K562 (cell line): ENCODE measurements at regions not wholly inside any gene's neighbourhood (a gene's known extent, or its start where the extent isn't known, plus 50 kb on each side); places are given as distances from the start of the nearest gene placed in this dataset.

Experiments
- CBX2 ChIP-seq: fragments of 200-600 bp; sonication (generic); IDR thresholded peaks from one replicate; pipeline ENCODE4 v1.6.1; 2012; ENCODE audit warnings: mild to moderate bottlenecking, low read length, inconsistent platforms; ENCODE audit not compliant: insufficient read depth, poor library complexity, severe bottlenecking
- CEBPZ ChIP-seq: fragments of 150-350 bp; IDR thresholded peaks from 2 replicates; pipeline ENCODE4 v1.6.1; 2014; ENCODE audit warnings: low read depth, mild to moderate bottlenecking, low read length, borderline replicate concordance
- ETV5 ChIP-seq: sonication (generic); formaldehyde crosslinking; IDR thresholded peaks from 2 replicates; pipeline ENCODE4 v1.4.0; 2020; ENCODE audit warnings: low read depth, mild to moderate bottlenecking, missing genetic modification reagents
- GABPB1 ChIP-seq: sonication (generic); formaldehyde crosslinking; IDR thresholded peaks from 2 replicates; pipeline ENCODE4 v1.8.0; 2022; ENCODE audit warnings: mild to moderate bottlenecking, missing genetic modification reagents
- HEY1 ChIP-seq: fragments of 250-450 bp; sonication (Bioruptor Pico); IDR thresholded peaks from 2 replicates; pipeline ENCODE4 v1.5.0; 2020; ENCODE audit warnings: mild to moderate bottlenecking, moderate library complexity, borderline replicate concordance
- LARP7 ChIP-seq: fragments of 450-650 bp; IDR thresholded peaks from 2 replicates; pipeline ENCODE4 v1.6.1; 2016
- MAFK ChIP-seq: IDR thresholded peaks from 2 replicates; pipeline ENCODE4 v1.6.1; 2011; ENCODE audit warnings: low read length, improper control_type of control experiment
- MIER1 ChIP-seq: fragments of 450-650 bp; IDR thresholded peaks from 2 replicates; pipeline ENCODE4 v1.6.1; 2016; ENCODE audit warnings: antibody characterized with exemption, mild to moderate bottlenecking, low read depth
- NCOA4 ChIP-seq: fragments of 450-650 bp; IDR thresholded peaks from 2 replicates; pipeline ENCODE4 v1.6.1; 2018; ENCODE audit warnings: mild to moderate bottlenecking; ENCODE audit not compliant: partially characterized antibody
- NFATC3 ChIP-seq: fragments of 450-650 bp; IDR thresholded peaks from 2 replicates; pipeline ENCODE4 v1.6.1; 2017; ENCODE audit warnings: mild to moderate bottlenecking
- POLR2H ChIP-seq: IDR thresholded peaks from 2 replicates; pipeline ENCODE4 v1.6.1; 2016; ENCODE audit warnings: missing genetic modification characterization, low read depth, mild to moderate bottlenecking, control low read depth, missing compliant biosample characterization, moderate library complexity
- RAD51 ChIP-seq: fragments of 450-650 bp; IDR thresholded peaks from 2 replicates; pipeline ENCODE4 v1.7.1; 2016; ENCODE audit warnings: low read depth, mild to moderate bottlenecking, borderline replicate concordance
- TBP ChIP-seq: optimal IDR thresholded peaks from 2 replicates; pipeline ENCODE3; 2011; ENCODE audit warnings: low read depth, low read length, improper control_type of control experiment
- ZBTB17 ChIP-seq: fragments of 450-650 bp; formaldehyde crosslinking; IDR thresholded peaks from 2 replicates; pipeline ENCODE4 v1.4.0; 2020; ENCODE audit warnings: mild to moderate bottlenecking
- ZNF589 ChIP-seq: fragments of 200-800 bp; sonication (Bioruptor generic); IDR thresholded peaks from 2 replicates; pipeline ENCODE4 v1.6.1; 2016; ENCODE audit warnings: low read depth, missing genetic modification characterization, missing compliant biosample characterization
- TF ChIP-seq, protein P1 (sequence below): fragments of 250-450 bp; sonication (Bioruptor Pico); IDR thresholded peaks from 2 replicates; pipeline ENCODE4 v1.4.0; 2020; ENCODE audit warnings: mild to moderate bottlenecking, moderate library complexity, borderline replicate concordance
- TF ChIP-seq, protein P2 (sequence below): fragments of 250-450 bp; sonication (Bioruptor Pico); IDR thresholded peaks from 2 replicates; pipeline ENCODE4 v1.8.0; 2021; ENCODE audit warnings: moderate library complexity, mild to moderate bottlenecking, inconsistent platforms
- TF ChIP-seq, protein P3 (sequence below): IDR thresholded peaks from 2 replicates; pipeline ENCODE4 v1.6.1; 2011; ENCODE audit warnings: borderline replicate concordance, low read depth, mild to moderate bottlenecking, moderate library complexity, low read length; ENCODE audit not compliant: insufficient read depth, poor library complexity, severe bottlenecking

DNA sequence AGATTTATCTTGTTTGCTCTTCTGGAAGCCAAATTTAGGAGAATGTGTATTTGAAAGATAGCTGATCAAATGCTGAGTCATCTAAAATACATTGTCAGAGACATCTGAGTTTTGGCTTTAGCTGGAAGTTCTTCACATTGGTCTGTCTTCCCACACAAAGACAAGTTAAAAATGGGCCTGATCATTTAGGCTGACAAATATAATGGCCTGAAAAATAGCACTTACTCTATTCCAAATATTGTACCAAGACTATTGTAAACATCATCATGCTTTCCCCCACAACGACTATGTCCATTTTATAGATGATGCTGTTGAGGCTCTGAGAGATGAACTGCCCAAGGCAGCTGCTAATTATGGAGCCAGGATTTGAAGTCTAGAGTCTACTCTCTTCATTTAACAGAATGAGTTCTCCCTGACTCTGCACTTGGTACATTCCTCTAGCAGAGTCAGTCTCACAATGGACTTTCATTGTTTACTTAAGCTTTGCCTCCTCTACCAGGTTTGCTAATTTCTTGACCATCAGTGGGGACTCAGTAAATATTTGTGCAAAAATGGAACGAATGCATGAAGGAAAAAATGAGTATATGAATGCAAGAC, 619.4 kb upstream of the KLF4 start (continued):
- TF ChIP-seq ZNF589 (CRISPR knock-in tag) (0 out of 2 replicates have a peak, but pooled peaks have one; percentile 61), CEBPZ (no peak), NFATC3 (0 out of 2 replicates have a peak, but pooled peaks have one; percentile 65), POLR2H (tag) (no peak), TBP (no peak), LARP7 (no peak), HEY1 (no peak), NCOA4 (peak; percentile 49), ETV5 (CRISPR knock-in tag) (no peak), RAD51 (no peak), ZBTB17 (CRISPR knock-in tag) (no peak), GABPB1 (CRISPR knock-in tag) (no peak), MAFK (peak; percentile 100), MIER1 (no peak), CBX2 (no peak)
- TF ChIP-seq, protein P1, sequence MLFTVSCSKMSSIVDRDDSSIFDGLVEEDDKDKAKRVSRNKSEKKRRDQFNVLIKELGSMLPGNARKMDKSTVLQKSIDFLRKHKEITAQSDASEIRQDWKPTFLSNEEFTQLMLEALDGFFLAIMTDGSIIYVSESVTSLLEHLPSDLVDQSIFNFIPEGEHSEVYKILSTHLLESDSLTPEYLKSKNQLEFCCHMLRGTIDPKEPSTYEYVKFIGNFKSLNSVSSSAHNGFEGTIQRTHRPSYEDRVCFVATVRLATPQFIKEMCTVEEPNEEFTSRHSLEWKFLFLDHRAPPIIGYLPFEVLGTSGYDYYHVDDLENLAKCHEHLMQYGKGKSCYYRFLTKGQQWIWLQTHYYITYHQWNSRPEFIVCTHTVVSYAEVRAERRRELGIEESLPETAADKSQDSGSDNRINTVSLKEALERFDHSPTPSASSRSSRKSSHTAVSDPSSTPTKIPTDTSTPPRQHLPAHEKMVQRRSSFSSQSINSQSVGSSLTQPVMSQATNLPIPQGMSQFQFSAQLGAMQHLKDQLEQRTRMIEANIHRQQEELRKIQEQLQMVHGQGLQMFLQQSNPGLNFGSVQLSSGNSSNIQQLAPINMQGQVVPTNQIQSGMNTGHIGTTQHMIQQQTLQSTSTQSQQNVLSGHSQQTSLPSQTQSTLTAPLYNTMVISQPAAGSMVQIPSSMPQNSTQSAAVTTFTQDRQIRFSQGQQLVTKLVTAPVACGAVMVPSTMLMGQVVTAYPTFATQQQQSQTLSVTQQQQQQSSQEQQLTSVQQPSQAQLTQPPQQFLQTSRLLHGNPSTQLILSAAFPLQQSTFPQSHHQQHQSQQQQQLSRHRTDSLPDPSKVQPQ (CRISPR knock-in tag) = no peak
- TF ChIP-seq, protein P2, sequence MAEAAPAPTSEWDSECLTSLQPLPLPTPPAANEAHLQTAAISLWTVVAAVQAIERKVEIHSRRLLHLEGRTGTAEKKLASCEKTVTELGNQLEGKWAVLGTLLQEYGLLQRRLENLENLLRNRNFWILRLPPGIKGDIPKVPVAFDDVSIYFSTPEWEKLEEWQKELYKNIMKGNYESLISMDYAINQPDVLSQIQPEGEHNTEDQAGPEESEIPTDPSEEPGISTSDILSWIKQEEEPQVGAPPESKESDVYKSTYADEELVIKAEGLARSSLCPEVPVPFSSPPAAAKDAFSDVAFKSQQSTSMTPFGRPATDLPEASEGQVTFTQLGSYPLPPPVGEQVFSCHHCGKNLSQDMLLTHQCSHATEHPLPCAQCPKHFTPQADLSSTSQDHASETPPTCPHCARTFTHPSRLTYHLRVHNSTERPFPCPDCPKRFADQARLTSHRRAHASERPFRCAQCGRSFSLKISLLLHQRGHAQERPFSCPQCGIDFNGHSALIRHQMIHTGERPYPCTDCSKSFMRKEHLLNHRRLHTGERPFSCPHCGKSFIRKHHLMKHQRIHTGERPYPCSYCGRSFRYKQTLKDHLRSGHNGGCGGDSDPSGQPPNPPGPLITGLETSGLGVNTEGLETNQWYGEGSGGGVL (CRISPR knock-in tag) = no peak
- TF ChIP-seq, protein P3, sequence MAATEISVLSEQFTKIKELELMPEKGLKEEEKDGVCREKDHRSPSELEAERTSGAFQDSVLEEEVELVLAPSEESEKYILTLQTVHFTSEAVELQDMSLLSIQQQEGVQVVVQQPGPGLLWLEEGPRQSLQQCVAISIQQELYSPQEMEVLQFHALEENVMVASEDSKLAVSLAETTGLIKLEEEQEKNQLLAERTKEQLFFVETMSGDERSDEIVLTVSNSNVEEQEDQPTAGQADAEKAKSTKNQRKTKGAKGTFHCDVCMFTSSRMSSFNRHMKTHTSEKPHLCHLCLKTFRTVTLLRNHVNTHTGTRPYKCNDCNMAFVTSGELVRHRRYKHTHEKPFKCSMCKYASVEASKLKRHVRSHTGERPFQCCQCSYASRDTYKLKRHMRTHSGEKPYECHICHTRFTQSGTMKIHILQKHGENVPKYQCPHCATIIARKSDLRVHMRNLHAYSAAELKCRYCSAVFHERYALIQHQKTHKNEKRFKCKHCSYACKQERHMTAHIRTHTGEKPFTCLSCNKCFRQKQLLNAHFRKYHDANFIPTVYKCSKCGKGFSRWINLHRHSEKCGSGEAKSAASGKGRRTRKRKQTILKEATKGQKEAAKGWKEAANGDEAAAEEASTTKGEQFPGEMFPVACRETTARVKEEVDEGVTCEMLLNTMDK = no peak
